Left hindlimb (tissue), 1 donor: ENCODE measurements at regions not wholly inside any gene's neighbourhood (a gene's known extent, or its start where the extent isn't known, plus 50 kb on each side); places are given as distances from the start of the nearest gene placed in this dataset.

Experiments used
- DNase-seq: peaks from one replicate; pipeline ENCODE4 v3.0.0-alpha.2; 2018

GRCh38 chr21:19713313-19713712, 1284.9 kb upstream of the NCAM2 start:
- DNase-seq = no peak

DNA sequence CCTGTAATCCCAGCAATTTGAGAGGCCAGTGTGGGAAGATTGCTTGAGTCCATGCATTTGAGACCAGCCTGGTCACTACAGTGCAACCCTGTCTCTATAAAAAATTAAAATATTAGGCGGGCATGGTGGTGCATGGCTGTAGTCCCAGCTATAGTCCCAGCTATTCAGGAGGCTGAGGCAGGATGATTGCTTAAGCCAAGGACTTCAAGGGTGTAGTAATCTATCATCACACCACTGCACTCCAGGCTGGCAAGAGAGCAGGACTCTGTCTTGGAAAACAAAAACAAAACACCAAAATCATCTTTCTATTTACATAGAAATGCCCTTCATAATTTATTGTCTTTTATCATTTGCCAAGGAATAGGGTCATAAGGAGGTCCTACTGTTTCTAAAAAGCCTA, 1274.1 kb upstream of the NCAM2 start:
- DNase-seq = no peak

DNA sequence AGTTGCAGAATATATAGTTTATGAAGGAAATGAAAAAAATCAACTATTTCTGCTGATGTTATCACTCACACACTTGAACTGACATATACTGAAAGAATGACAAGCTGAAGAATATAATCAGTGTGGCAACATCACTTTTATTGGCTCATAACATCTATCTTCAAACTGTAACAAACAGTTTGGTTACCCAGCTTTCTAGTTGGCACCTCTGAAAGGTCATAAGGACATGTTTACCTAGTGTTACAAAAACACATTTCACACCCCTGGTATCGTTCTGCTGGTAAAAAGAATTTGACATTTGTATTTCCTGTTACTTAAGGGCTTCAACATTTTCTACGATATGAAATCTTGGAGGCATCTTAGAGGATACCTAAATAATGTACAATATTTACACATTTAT, 1267.0 kb upstream of the NCAM2 start:
- no peak for DNase-seq

DNA sequence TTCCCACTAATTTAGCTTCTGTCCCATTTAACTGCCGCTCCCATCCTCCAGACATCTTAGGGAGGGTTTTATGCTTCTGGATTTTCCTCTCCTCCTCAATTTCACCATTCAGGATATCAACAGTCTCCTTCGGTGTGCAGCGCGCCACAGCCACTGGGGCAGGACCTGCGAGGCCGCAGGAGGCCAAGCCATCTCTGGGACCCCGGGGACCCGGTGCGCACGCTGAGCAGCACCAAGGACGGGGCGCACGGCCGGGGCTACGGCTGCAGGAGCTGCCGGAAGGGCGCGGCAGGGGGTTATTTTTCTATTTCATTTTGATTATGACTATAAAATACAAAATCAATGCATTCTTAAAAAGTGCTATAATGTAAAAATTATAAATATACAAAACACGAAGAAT, 1238.4 kb upstream of the NCAM2 start:
- DNase-seq = no peak

- DNase-seq = no peak
Measured at GRCh38 chr21:19767546-19767945, 1230.7 kb upstream of the NCAM2 start.

DNA sequence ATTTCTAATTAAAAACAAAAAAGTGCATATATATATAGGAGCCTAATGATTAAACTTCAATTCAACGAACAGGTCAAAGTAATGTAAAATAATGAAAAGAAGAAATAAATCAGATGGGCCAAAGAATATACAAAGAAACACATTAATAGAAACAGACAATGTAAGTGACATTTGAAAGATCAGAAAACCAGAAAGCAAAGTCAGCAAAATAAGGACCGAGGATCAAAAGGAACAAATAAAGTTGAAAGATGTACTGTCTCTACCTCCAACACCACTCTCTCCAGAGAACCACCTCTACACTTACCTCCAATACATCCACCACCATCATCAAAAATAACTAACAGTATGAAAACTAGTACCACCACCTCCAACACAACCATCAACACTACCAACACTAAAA, 1226.3 kb upstream of the NCAM2 start:
- DNase-seq = no peak

DNA sequence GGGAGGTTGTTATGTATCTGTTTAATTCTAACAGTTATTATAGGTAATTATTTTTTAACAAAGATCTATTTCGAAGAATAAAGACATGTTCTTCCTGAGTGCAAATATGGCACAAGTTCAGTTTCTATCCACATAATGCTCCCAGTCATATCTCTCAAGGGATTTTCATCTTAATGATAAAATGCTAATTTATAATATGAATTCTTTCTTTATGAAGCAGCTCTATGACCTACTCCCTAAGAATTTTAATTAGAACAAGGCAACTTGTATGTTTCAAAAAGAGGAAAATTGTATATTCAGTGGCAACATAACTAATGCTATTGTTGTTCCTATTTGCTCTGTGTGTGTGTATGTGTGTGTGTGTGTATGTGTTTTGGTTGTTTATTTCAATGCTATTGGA, 1222.1 kb upstream of the NCAM2 start:
- no peak for DNase-seq

DNA sequence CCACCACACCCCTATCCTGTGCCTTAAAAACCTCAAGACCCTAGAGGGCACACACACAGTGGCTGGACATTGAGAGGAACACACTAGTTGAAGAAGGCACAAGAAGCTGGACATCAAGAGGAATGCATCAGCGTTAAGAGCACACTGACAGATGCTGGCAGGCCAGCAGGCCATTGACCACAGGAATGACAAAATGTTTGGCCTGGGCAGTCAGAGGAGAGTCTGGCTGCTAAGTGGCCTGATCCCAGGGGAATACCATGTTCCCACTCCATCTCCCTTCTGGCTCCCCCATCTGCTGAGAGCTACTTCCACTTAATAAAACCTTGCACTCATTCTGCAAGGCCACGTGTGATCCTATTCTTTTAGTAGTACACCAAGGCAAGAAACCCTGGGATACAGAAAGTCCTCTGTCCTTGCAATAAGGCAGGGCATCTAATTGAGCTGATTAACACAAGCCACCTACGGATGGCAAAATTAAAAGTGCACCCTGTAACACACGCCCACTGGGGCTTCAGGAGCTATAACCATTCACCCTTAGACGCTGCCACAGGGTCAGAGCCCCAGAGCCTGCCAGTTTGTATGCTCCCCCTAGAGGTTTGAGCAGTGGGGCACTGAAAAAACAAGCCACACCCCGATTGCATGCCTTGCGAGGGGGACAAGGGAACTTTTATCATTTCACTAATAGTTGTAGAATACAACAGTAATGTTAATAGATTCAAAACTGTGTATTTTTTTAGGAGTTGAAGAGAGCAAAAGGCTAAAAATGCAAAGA, 1216.1 kb upstream of the NCAM2 start:
- DNase-seq = no peak

- no peak for DNase-seq
Measured at GRCh38 chr21:19785941-19786340, 1212.3 kb upstream of the NCAM2 start.

GRCh38 chr21:19792004-19792403, 1206.2 kb upstream of the NCAM2 start:
- DNase-seq = no peak

- DNase-seq = no peak
Measured at GRCh38 chr21:19807201-19807600, 1191.0 kb upstream of the NCAM2 start.

DNA sequence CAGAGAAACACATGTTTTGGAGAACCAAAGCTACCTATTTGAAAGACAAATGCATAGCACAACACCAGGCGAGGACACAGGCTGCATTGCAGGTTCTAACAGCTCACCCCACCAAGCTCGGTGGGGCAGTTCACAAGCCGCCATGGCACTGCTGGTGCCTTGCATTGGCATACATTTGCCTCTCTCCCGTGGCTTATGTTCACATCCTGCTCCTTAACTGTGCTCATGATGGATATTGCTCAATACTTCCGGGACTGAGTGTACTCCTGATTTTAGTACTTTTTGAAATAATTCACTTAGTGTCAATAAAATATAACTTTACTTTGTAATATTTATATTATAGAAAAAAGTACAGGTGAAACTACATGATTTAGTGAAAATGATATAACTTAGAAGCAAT, 1187.4 kb upstream of the NCAM2 start:
- no peak for DNase-seq

- no peak for DNase-seq
Measured at GRCh38 chr21:19830446-19830845, 1167.8 kb upstream of the NCAM2 start.

DNA sequence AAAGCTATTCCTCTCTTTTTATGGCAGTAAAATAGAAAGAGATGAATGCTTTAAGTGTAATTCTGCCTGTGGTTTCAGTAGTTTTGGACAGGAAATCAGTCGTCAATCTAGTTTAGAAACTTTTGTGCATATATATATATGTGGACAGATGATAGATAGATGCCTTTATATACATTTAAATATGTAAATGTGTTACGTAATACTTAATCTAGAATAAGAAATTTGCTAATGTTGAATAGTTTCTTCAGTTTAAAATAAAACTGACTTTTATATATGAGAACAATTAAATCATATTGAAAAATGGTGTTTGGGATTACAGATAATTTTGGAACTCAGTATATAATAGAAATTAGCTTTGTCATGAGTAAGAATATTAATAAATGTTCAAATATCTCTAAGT, 1165.7 kb upstream of the NCAM2 start:
- no peak for DNase-seq

- DNase-seq = no peak
Measured at GRCh38 chr21:19833082-19833481, 1165.1 kb upstream of the NCAM2 start.

DNA sequence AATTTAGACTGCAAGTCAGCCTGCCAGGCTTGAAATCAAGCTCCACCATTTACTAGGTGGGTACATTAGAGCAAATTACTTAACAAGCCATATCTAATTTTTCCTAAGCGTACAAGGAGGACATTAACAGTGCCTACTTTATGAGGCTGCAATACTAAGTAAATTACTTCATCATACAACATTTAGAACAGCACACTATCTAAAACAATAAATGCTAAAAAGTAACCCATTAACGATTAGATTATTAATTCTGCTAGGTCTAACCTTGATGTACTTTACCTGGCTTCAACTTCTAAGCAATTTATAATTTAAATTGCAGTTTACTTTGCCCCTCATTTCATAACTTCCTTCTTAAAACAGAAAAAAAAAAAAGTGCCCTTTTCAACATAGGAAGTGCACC, 1155.6 kb upstream of the NCAM2 start:
- DNase-seq = no peak

DNA sequence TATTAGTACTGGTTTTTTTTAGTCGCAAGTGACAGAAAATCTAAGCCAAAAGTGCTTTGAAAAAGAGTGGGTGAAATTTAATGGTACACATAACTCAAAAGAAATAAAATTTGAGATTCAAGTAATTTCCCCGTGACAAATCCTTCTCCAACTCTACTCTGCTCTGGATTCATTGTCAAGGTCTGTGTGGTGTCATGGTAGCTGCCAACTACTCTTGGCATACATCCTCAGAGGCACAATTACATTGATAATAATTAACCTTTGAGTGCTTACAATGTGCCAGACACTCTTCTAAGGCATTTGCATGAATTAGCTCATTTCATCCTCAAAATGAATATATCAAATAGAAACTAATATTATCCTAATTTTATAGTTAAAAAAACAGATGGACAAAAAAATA, 1153.9 kb upstream of the NCAM2 start:
- DNase-seq = no peak

- DNase-seq = no peak
Measured at GRCh38 chr21:19850157-19850556, 1148.1 kb upstream of the NCAM2 start.

- no peak for DNase-seq
Measured at GRCh38 chr21:19853061-19853460, 1145.1 kb upstream of the NCAM2 start.

- DNase-seq = no peak
Measured at GRCh38 chr21:19853709-19854575, 1144.3 kb upstream of the NCAM2 start.

GRCh38 chr21:19855522-19855921, 1142.7 kb upstream of the NCAM2 start:
- DNase-seq = no peak

DNA sequence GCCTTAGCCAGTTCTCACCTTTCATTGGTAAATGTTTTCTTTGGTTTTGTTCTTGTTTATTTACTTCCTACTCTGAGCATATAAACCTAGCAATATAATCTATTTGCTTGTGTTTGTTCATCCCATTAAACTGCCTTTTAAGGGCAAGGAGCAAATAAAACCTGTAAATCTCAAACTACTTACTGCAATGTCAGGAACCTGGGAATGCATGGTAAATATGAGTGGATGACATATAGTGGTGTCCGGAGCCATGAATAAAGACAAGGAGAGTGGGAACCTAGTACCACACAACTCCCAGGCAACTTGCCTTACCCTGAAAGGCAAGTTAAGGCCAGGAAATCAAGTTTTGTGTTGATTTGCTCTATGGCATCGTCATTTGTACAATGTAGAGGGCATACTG, 1133.7 kb upstream of the NCAM2 start:
- no peak for DNase-seq

GRCh38 chr21:19870682-19871081, 1127.5 kb upstream of the NCAM2 start:
- DNase-seq = no peak

DNA sequence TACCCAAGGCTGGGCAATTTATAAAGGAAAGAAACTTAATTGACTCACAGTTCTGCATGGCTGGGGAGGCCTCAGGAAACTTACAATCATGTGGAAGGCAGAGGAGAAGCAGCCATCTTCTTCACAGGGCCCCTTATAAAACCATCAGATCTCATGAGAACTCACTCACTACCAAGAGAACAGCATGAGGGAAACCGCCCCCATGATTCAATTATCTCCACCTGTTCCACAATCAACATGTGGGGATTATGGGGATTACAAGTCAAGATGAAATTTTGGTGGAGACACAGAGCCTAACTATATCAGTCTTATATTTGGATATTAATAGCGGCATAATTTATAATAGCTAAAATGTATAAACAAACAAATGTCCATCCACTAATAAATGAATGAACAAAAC, 1123.7 kb upstream of the NCAM2 start:
- DNase-seq = no peak
